GM10248 (cell line): ENCODE measurements at regions not wholly inside any gene's neighbourhood (a gene's known extent, or its start where the extent isn't known, plus 50 kb on each side); places are given as distances from the start of the nearest gene placed in this dataset.

Experiments used
- CTCF ChIA-PET: fragments of 300-600 bp; sonication (Branson Sonifier 250); formaldehyde crosslinking; extraction: SDS; loops from one replicate; lab custom pipeline; 2021; ENCODE audit warnings: antibody characterized with exemption; lab: Yijun Ruan, JAX
- POLR2A ChIA-PET: fragments of 350-650 bp; sonication (Branson Sonifier 250); formaldehyde crosslinking; extraction: SDS; loops from one replicate; lab custom pipeline; 2020; ENCODE audit warnings: antibody characterized with exemption; lab: Yijun Ruan, JAX
- DNase-seq: peaks from one replicate; pipeline ENCODE4 v3.0.0; 2012; ENCODE audit errors: extremely low spot score
- CTCF ChIP-seq: IDR thresholded peaks from 2 replicates; pipeline ENCODE4 v1.5.1; 2012; ENCODE audit warnings: mild to moderate bottlenecking, low read depth; ENCODE audit errors: extremely low read depth, missing control alignments, control extremely low read depth

GRCh38 chr5:173767574-173768266 is 120.4 kb upstream of the CPEB4 start:
- ChIA-PET CTCF (interaction anchor here (1.9 to 2.1 kb wide), 2 partner anchors 11 to 19 kb away, joined by 7 read pairs; no protein-coding TSS in a partner anchor), POLR2A (no interaction called here)
- no peak for TF ChIP-seq CTCF
- DNase-seq: no peak

- TF ChIP-seq CTCF: no peak
- DNase-seq: no peak
- POLR2A ChIA-PET: no interaction called here
- CTCF ChIA-PET: interaction anchor here (1.9 kb wide), 1 partner anchor 18 kb away, joined by 7 read pairs; no protein-coding TSS in a partner anchor
These were observed 119.8 kb upstream of the CPEB4 start for GRCh38 chr5:173768267-173768806.

GRCh38 chr5:173768891-173769290 is 119.3 kb upstream of the CPEB4 start:
- POLR2A ChIA-PET: no interaction called here
- CTCF ChIA-PET: no interaction called here
- DNase-seq: no peak
- TF ChIP-seq CTCF: no peak

- ChIA-PET CTCF (interaction anchor here (1.0 to 2.1 kb wide), 2 partner anchors 11 to 102 kb away, joined by 3 to 6 read pairs; no protein-coding TSS in a partner anchor), POLR2A (interaction anchor here (0.7 kb wide), 1 partner anchor 9 kb away, joined by 4 read pairs; no protein-coding TSS in a partner anchor)
- no peak for TF ChIP-seq CTCF
- no peak for DNase-seq
These were observed 117.5 kb upstream of the CPEB4 start for GRCh38 chr5:173770637-173771036.

GRCh38 chr5:173771121-173771724 is 116.9 kb upstream of the CPEB4 start:
- ChIA-PET POLR2A (interaction anchor here (0.6 to 0.7 kb wide), 2 partner anchors 10 to 29 kb away, joined by 3 to 4 read pairs; no protein-coding TSS in a partner anchor), CTCF (interaction anchor here (1.0 to 2.1 kb wide), 2 partner anchors 12 to 103 kb away, joined by 3 to 6 read pairs; no protein-coding TSS in a partner anchor)
- TF ChIP-seq CTCF: no peak
- DNase-seq: no peak

GRCh38 chr5:173771725-173772383 is 116.3 kb upstream of the CPEB4 start:
- ChIA-PET POLR2A (no interaction called here), CTCF (interaction anchor here (1.2 to 2.1 kb wide), 2 partner anchors 13 to 27 kb away, joined by 3 to 6 read pairs; no protein-coding TSS in a partner anchor)
- DNase-seq: no peak
- no peak for TF ChIP-seq CTCF
